Testis (tissue), 2 donors: ENCODE measurements at regions not wholly inside any gene's neighbourhood (a gene's known extent, or its start where the extent isn't known, plus 50 kb on each side); places are given as distances from the start of the nearest gene placed in this dataset.

Experiments
- CTCF ChIP-seq, 3 experiments: fragments of 450-650 bp in 2 of 3; fragments of 200-600 bp in 1 of 3; sonication (generic) in 1 of 3; IDR thresholded peaks; one replicate each; pipeline ENCODE4 v1.5.1; 2016 to 2019; ENCODE audit warnings: antibody characterized with exemption in 3 of 3, mild to moderate bottlenecking in 2 of 3, moderate library complexity in 1 of 3
- POLR2A ChIP-seq: fragments of 450-650 bp; IDR thresholded peaks from one replicate; pipeline ENCODE4 v1.6.1; 2017; ENCODE audit warnings: antibody characterized with exemption, mild to moderate bottlenecking, moderate library complexity

- TF ChIP-seq CTCF (IDR thresholded peaks at IDR 0.05), result no peak
- TF ChIP-seq POLR2A, result no peak
Observed at GRCh38 chr12:16788506-16789203, 182.7 kb upstream of the LMO3 start.
